A549 (cell line): ENCODE measurements at regions not wholly inside any gene's neighbourhood (a gene's known extent, or its start where the extent isn't known, plus 50 kb on each side); places are given as distances from the start of the nearest gene placed in this dataset.

Experiments
- CHD4 ChIP-seq: fragments of 200-600 bp; sonication (generic); IDR thresholded peaks from 2 replicates; pipeline ENCODE4 v1.6.1; 2016; ENCODE audit warnings: antibody characterized with exemption, mild to moderate bottlenecking, borderline replicate concordance
- EP300 ChIP-seq, 2 experiments: fragments of >200 bp; sonication (Bioruptor Twin); formaldehyde crosslinking; IDR thresholded peaks; 2 replicates in 1 of 2; 3 replicates in 1 of 2; pipeline ENCODE4 v1.6.1; 2016 to 2017
- TF ChIP-seq, protein P1 (sequence below): fragments of 200-600 bp; sonication (generic); IDR thresholded peaks from 2 replicates; pipeline ENCODE4 v1.6.1; 2016; ENCODE audit warnings: antibody characterized with exemption, mild to moderate bottlenecking, moderate library complexity
- TF ChIP-seq, protein P2 (sequence below): fragments of >200 bp; sonication (Bioruptor Twin); formaldehyde crosslinking; IDR thresholded peaks from 3 replicates; pipeline ENCODE4 v1.5.1; 2016

GRCh38 chr22:27198518-27199035, 541.2 kb downstream of the MIAT start:
- TF ChIP-seq, protein P1, sequence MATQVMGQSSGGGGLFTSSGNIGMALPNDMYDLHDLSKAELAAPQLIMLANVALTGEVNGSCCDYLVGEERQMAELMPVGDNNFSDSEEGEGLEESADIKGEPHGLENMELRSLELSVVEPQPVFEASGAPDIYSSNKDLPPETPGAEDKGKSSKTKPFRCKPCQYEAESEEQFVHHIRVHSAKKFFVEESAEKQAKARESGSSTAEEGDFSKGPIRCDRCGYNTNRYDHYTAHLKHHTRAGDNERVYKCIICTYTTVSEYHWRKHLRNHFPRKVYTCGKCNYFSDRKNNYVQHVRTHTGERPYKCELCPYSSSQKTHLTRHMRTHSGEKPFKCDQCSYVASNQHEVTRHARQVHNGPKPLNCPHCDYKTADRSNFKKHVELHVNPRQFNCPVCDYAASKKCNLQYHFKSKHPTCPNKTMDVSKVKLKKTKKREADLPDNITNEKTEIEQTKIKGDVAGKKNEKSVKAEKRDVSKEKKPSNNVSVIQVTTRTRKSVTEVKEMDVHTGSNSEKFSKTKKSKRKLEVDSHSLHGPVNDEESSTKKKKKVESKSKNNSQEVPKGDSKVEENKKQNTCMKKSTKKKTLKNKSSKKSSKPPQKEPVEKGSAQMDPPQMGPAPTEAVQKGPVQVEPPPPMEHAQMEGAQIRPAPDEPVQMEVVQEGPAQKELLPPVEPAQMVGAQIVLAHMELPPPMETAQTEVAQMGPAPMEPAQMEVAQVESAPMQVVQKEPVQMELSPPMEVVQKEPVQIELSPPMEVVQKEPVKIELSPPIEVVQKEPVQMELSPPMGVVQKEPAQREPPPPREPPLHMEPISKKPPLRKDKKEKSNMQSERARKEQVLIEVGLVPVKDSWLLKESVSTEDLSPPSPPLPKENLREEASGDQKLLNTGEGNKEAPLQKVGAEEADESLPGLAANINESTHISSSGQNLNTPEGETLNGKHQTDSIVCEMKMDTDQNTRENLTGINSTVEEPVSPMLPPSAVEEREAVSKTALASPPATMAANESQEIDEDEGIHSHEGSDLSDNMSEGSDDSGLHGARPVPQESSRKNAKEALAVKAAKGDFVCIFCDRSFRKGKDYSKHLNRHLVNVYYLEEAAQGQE, result no peak
- TF ChIP-seq CHD4 (no peak), EP300 (IDR thresholded peaks at IDR 0.05) (no peak)
- TF ChIP-seq, protein P2, sequence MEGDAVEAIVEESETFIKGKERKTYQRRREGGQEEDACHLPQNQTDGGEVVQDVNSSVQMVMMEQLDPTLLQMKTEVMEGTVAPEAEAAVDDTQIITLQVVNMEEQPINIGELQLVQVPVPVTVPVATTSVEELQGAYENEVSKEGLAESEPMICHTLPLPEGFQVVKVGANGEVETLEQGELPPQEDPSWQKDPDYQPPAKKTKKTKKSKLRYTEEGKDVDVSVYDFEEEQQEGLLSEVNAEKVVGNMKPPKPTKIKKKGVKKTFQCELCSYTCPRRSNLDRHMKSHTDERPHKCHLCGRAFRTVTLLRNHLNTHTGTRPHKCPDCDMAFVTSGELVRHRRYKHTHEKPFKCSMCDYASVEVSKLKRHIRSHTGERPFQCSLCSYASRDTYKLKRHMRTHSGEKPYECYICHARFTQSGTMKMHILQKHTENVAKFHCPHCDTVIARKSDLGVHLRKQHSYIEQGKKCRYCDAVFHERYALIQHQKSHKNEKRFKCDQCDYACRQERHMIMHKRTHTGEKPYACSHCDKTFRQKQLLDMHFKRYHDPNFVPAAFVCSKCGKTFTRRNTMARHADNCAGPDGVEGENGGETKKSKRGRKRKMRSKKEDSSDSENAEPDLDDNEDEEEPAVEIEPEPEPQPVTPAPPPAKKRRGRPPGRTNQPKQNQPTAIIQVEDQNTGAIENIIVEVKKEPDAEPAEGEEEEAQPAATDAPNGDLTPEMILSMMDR, result no peak
